ENCODE measurements at regions not wholly inside any gene's neighbourhood (a gene's known extent, or its start where the extent isn't known, plus 50 kb on each side); places are given as distances from the start of the nearest gene placed in this dataset.

- no peak overlapping the region for H3K27ac ChIP-seq
- Mint-ChIP-seq H3K4me3 (no peak overlapping the region), H3K27ac (no peak overlapping the region), H3K36me3 (no peaks in the 10 kb centered on the region), H3K27me3 (ENCODE audit: insufficient read depth, low read depth) (peaks cover 4% of the 10 kb centered on the region), H3K4me1 (no peaks in the 10 kb centered on the region), H3K9me3 (peaks cover 5% of the 10 kb centered on the region)
- H3K36me3 ChIP-seq, result no peaks in the 10 kb centered on the region
- H3K4me3 ChIP-seq, result no peak overlapping the region
- no peak for TF ChIP-seq EZH2 (IDR thresholded peaks at IDR 0.05)
- TF ChIP-seq CTCF (IDR thresholded peaks at IDR 0.05), result no peak
- no peak for TF ChIP-seq EZH2phosphoT487 (IDR thresholded peaks at IDR 0.05)
- H3K4me2 ChIP-seq, result no peak overlapping the region
- H3K79me2 ChIP-seq (ENCODE audit: low read depth), result no peaks in the 10 kb centered on the region
- no peaks in the 10 kb centered on the region for H3K27me3 ChIP-seq
- H4K20me1 ChIP-seq (ENCODE audit: low read depth), result no peaks in the 10 kb centered on the region
- no peak overlapping the region for H2AFZ ChIP-seq (replicated peaks)
- H3F3A ChIP-seq (ENCODE audit: low read depth), result no peaks in the 10 kb centered on the region
- H3K4me1 ChIP-seq, result peaks cover 18% of the 10 kb centered on the region
- no peaks in the 10 kb centered on the region for H3K9me3 ChIP-seq (ENCODE audit: low read depth)
- DNase-seq (ENCODE audit: low spot score), result no peak
- H3K9ac ChIP-seq, result no peak overlapping the region
These were observed 155.4 kb downstream of the SEC23IP start for GRCh38 chr10:120047926-120048325.

- no peak overlapping the region for H3K4me2 ChIP-seq
- no peaks in the 10 kb centered on the region for H3K27me3 ChIP-seq
- no peaks in the 10 kb centered on the region for H3K4me1 Mint-ChIP-seq
- H3K9me3 Mint-ChIP-seq, result peaks cover 3% of the 10 kb centered on the region
- H3K79me2 ChIP-seq (ENCODE audit: low read depth), result no peaks in the 10 kb centered on the region
- H3K27me3 Mint-ChIP-seq (ENCODE audit: insufficient read depth, low read depth), result peaks cover 4% of the 10 kb centered on the region
- no peaks in the 10 kb centered on the region for H3K36me3 Mint-ChIP-seq
- H2AFZ ChIP-seq (replicated peaks), result no peak overlapping the region
- H3K36me3 ChIP-seq, result no peaks in the 10 kb centered on the region
- TF ChIP-seq CTCF (IDR thresholded peaks at IDR 0.05), result no peak
- no peak for TF ChIP-seq EZH2 (IDR thresholded peaks at IDR 0.05)
- no peak for TF ChIP-seq EZH2phosphoT487 (IDR thresholded peaks at IDR 0.05)
- no peak overlapping the region for H3K27ac ChIP-seq
- no peak overlapping the region for H3K9ac ChIP-seq
- H3F3A ChIP-seq (ENCODE audit: low read depth), result no peaks in the 10 kb centered on the region
- no peaks in the 10 kb centered on the region for H3K9me3 ChIP-seq (ENCODE audit: low read depth)
- H3K4me3 Mint-ChIP-seq, result no peak overlapping the region
- no peak overlapping the region for H3K4me3 ChIP-seq
- no peak overlapping the region for H3K27ac Mint-ChIP-seq
- H4K20me1 ChIP-seq (ENCODE audit: low read depth), result no peaks in the 10 kb centered on the region
- peaks cover 18% of the 10 kb centered on the region for H3K4me1 ChIP-seq
- DNase-seq (ENCODE audit: low spot score), result no peak
These were observed 155.9 kb downstream of the SEC23IP start for GRCh38 chr10:120048391-120048790.

GRCh38 chr10:120051671-120052070, 159.1 kb downstream of the SEC23IP start:
- Histone ChIP-seq H3K4me3 (no peak overlapping the region), H3K27me3 (no peaks in the 10 kb centered on the region), H3K27ac (no peak overlapping the region), H4K20me1 (ENCODE audit: low read depth) (no peaks in the 10 kb centered on the region), H3K9me3 (ENCODE audit: low read depth) (no peaks in the 10 kb centered on the region), H3K36me3 (no peaks in the 10 kb centered on the region), H3K4me1 (peaks cover 18% of the 10 kb centered on the region), H2AFZ (replicated peaks) (peak overlapping the region; percentile 84), H3K9ac (no peak overlapping the region), H3K79me2 (ENCODE audit: low read depth) (no peaks in the 10 kb centered on the region), H3K4me2 (no peak overlapping the region), H3F3A (ENCODE audit: low read depth) (no peaks in the 10 kb centered on the region)
- no peak overlapping the region for H3K4me3 Mint-ChIP-seq
- peaks cover 2% of the 10 kb centered on the region for H3K27me3 Mint-ChIP-seq (ENCODE audit: insufficient read depth, low read depth)
- no peak for TF ChIP-seq EZH2phosphoT487 (IDR thresholded peaks at IDR 0.05)
- TF ChIP-seq CTCF (IDR thresholded peaks at IDR 0.05), result no peak
- no peak for TF ChIP-seq EZH2 (IDR thresholded peaks at IDR 0.05)
- peaks cover 3% of the 10 kb centered on the region for H3K9me3 Mint-ChIP-seq
- DNase-seq (ENCODE audit: low spot score), result no peak
- H3K27ac Mint-ChIP-seq, result no peak overlapping the region
- H3K36me3 Mint-ChIP-seq, result no peaks in the 10 kb centered on the region
- no peaks in the 10 kb centered on the region for H3K4me1 Mint-ChIP-seq

Data from neural progenitor cell (in vitro differentiated cells).